WTC11 (cell line): ENCODE measurements at regions not wholly inside any gene's neighbourhood (a gene's known extent, or its start where the extent isn't known, plus 50 kb on each side); places are given as distances from the start of the nearest gene placed in this dataset.

Experiments used
- ATAC-seq: fragments of 200-7000 bp; cut with Tn5 transposase; 2 replicates; pipeline ENCODE4 v1.10.0; 2021; ENCODE audit warnings: mild to moderate bottlenecking, moderate library complexity
- CTCF ChIA-PET: fragments of 300-600 bp; sonication (Branson Sonifier 250); formaldehyde crosslinking; loops from one replicate; lab custom pipeline; 2021; ENCODE audit warnings: antibody characterized with exemption; lab: Charles Lee
- POLR2A ChIA-PET: fragments of 350-600 bp; sonication (Branson Sonifier 250); formaldehyde crosslinking; loops from one replicate; lab custom pipeline; 2021; ENCODE audit warnings: antibody characterized with exemption; lab: Charles Lee
- DNase-seq: peaks from one replicate; pipeline ENCODE4 v3.0.0; 2021; ENCODE audit warnings: low spot score
- H3K27ac Mint-ChIP-seq: 2 replicates; pipeline ENCODE4 v1.8.0; 2021; ENCODE audit warnings: mixed read lengths
- H3K27me3 Mint-ChIP-seq: 2 replicates; pipeline ENCODE4 v1.8.0; 2021; ENCODE audit warnings: low read depth, mild to moderate bottlenecking, moderate library complexity, mixed read lengths
- H3K36me3 Mint-ChIP-seq: 2 replicates; pipeline ENCODE4 v1.8.0; 2021; ENCODE audit warnings: mixed read lengths
- H3K4me1 Mint-ChIP-seq: 2 replicates; pipeline ENCODE4 v1.8.0; 2022; ENCODE audit warnings: mixed read lengths
- H3K4me3 Mint-ChIP-seq: 2 replicates; pipeline ENCODE4 v1.8.0; 2021; ENCODE audit warnings: mild to moderate bottlenecking, moderate library complexity, mixed read lengths
- H3K9me3 Mint-ChIP-seq: 2 replicates; pipeline ENCODE4 v1.8.0; 2021; ENCODE audit warnings: mixed read lengths
- CREM ChIP-seq: sonication (generic); formaldehyde crosslinking; IDR thresholded peaks from 2 replicates; pipeline ENCODE4 v1.8.1; 2022; ENCODE audit warnings: mild to moderate bottlenecking, missing genetic modification reagents, moderate library complexity
- E2F5 ChIP-seq: sonication (generic); formaldehyde crosslinking; IDR thresholded peaks from 2 replicates; pipeline ENCODE4 v1.8.1; 2022; ENCODE audit warnings: mild to moderate bottlenecking, moderate library complexity, missing genetic modification reagents
- EMX1 ChIP-seq: fragments of 250-450 bp; sonication (Bioruptor Pico); IDR thresholded peaks from 2 replicates; pipeline ENCODE4 v1.8.0; 2021; ENCODE audit warnings: mild to moderate bottlenecking
- ETV6 ChIP-seq: sonication (generic); formaldehyde crosslinking; IDR thresholded peaks from 2 replicates; pipeline ENCODE4 v1.8.1; 2022; ENCODE audit warnings: mild to moderate bottlenecking, missing genetic modification reagents
- GRHL2 ChIP-seq: fragments of 250-450 bp; sonication (Bioruptor Pico); IDR thresholded peaks from 2 replicates; pipeline ENCODE4 v1.8.0; 2022; ENCODE audit warnings: mild to moderate bottlenecking, moderate library complexity; ENCODE audit not compliant: insufficient replicate concordance, severe bottlenecking
- IRF2 ChIP-seq: sonication (generic); formaldehyde crosslinking; IDR thresholded peaks from 2 replicates; pipeline ENCODE4 v1.8.0; 2022; ENCODE audit warnings: low read depth, missing genetic modification reagents, borderline replicate concordance
- JUN ChIP-seq: sonication (generic); formaldehyde crosslinking; IDR thresholded peaks from 2 replicates; pipeline ENCODE4 v1.8.0; 2023; ENCODE audit warnings: mild to moderate bottlenecking, missing genetic modification reagents
- KAT7 ChIP-seq: sonication (generic); formaldehyde crosslinking; IDR thresholded peaks from 2 replicates; pipeline ENCODE4 v1.8.1; 2023; ENCODE audit warnings: missing genetic modification reagents, mild to moderate bottlenecking, borderline replicate concordance
- MAX ChIP-seq: sonication (generic); formaldehyde crosslinking; IDR thresholded peaks from 2 replicates; pipeline ENCODE4 v1.8.0; 2022; ENCODE audit warnings: mild to moderate bottlenecking, missing genetic modification reagents
- NFATC4 ChIP-seq: fragments of 250-450 bp; sonication (Bioruptor Pico); IDR thresholded peaks from 2 replicates; pipeline ENCODE4 v1.9.0; 2021; ENCODE audit warnings: mild to moderate bottlenecking
- NFYB ChIP-seq: sonication (generic); formaldehyde crosslinking; conservative IDR thresholded peaks from 2 replicates; pipeline ENCODE4 v1.8.0; 2022; ENCODE audit warnings: low read depth, missing genetic modification reagents
- NR1H2 ChIP-seq: sonication (generic); formaldehyde crosslinking; IDR thresholded peaks from 2 replicates; pipeline ENCODE4 v1.9.0; 2021; ENCODE audit warnings: mild to moderate bottlenecking, moderate library complexity, missing genetic modification reagents
- NR3C1 ChIP-seq: sonication (generic); formaldehyde crosslinking; conservative IDR thresholded peaks from 2 replicates; pipeline ENCODE4 v1.8.1; 2023; ENCODE audit warnings: low read depth, mild to moderate bottlenecking, missing genetic modification reagents
- PREB ChIP-seq: sonication (generic); formaldehyde crosslinking; IDR thresholded peaks from 2 replicates; pipeline ENCODE4 v1.8.1; 2022; ENCODE audit warnings: mild to moderate bottlenecking, missing genetic modification reagents, moderate library complexity, borderline replicate concordance
- RELA ChIP-seq: sonication (generic); formaldehyde crosslinking; IDR thresholded peaks from 2 replicates; pipeline ENCODE4 v1.8.1; 2022; ENCODE audit warnings: missing genetic modification reagents, mild to moderate bottlenecking, borderline replicate concordance
- RORB ChIP-seq: fragments of 250-450 bp; sonication (Bioruptor Pico); IDR thresholded peaks from 2 replicates; pipeline ENCODE4 v1.9.0; 2021; ENCODE audit warnings: mild to moderate bottlenecking
- SMAD3 ChIP-seq: sonication (generic); formaldehyde crosslinking; IDR thresholded peaks from 2 replicates; pipeline ENCODE4 v1.8.0; 2022; ENCODE audit warnings: missing genetic modification reagents, mild to moderate bottlenecking, borderline replicate concordance
- SOX15 ChIP-seq: fragments of 250-450 bp; sonication (Bioruptor Pico); IDR thresholded peaks from 2 replicates; pipeline ENCODE4 v1.9.0; 2021; ENCODE audit warnings: mild to moderate bottlenecking
- TCF7 ChIP-seq: sonication (generic); formaldehyde crosslinking; IDR thresholded peaks from 2 replicates; pipeline ENCODE4 v1.8.0; 2022; ENCODE audit warnings: mild to moderate bottlenecking, low read depth, missing genetic modification reagents, moderate library complexity
- USF2 ChIP-seq: sonication (generic); formaldehyde crosslinking; IDR thresholded peaks from 2 replicates; pipeline ENCODE4 v1.8.1; 2023; ENCODE audit warnings: mild to moderate bottlenecking, missing genetic modification reagents, moderate library complexity
- ZMAT4 ChIP-seq: fragments of 250-450 bp; sonication (Bioruptor Pico); IDR thresholded peaks from 2 replicates; pipeline ENCODE4 v1.9.0; 2021; ENCODE audit warnings: mild to moderate bottlenecking
- ZNF219 ChIP-seq: sonication (generic); formaldehyde crosslinking; IDR thresholded peaks from 2 replicates; pipeline ENCODE4 v1.8.0; 2023; ENCODE audit warnings: missing genetic modification reagents, mild to moderate bottlenecking, borderline replicate concordance
- ZNF232 ChIP-seq: sonication (generic); formaldehyde crosslinking; IDR thresholded peaks from 2 replicates; pipeline ENCODE4 v1.8.0; 2022; ENCODE audit warnings: mild to moderate bottlenecking, missing genetic modification reagents
- ZNF281 ChIP-seq: sonication (generic); formaldehyde crosslinking; IDR thresholded peaks from 2 replicates; pipeline ENCODE4 v1.8.0; 2023; ENCODE audit warnings: mild to moderate bottlenecking, missing genetic modification reagents
- ZNF396 ChIP-seq: fragments of 250-450 bp; sonication (Bioruptor Pico); IDR thresholded peaks from 2 replicates; pipeline ENCODE4 v1.8.0; 2021; ENCODE audit warnings: mild to moderate bottlenecking, moderate library complexity, borderline replicate concordance
- ZNF425 ChIP-seq: fragments of 250-450 bp; sonication (Bioruptor Pico); conservative IDR thresholded peaks from 2 replicates; pipeline ENCODE4 v1.9.0; 2021; ENCODE audit warnings: mild to moderate bottlenecking
- ZNF671 ChIP-seq: fragments of 250-450 bp; sonication (Bioruptor Pico); IDR thresholded peaks from 2 replicates; pipeline ENCODE4 v1.8.0; 2021; ENCODE audit warnings: mild to moderate bottlenecking

GRCh38 chr14:40911141-40911540 lies 695.5 kb upstream of the LRFN5 start:
- ChIA-PET CTCF (no interaction called here), POLR2A (no interaction called here)
- no peak overlapping the region for H3K4me3 Mint-ChIP-seq
- DNase-seq (no peak), ATAC-seq (no peak)
- no peaks in the 10 kb centered on the region for H3K27me3 Mint-ChIP-seq
- no peaks in the 10 kb centered on the region for H3K36me3 Mint-ChIP-seq
- H3K27ac Mint-ChIP-seq = no peak overlapping the region
- TF ChIP-seq SMAD3 (CRISPR knock-in tag) = no peak
- TF ChIP-seq ZMAT4 (CRISPR knock-in tag) = no peak
- no peak for TF ChIP-seq ZNF671 (CRISPR knock-in tag)
- no peak for TF ChIP-seq ZNF425 (CRISPR knock-in tag)
- no peak for TF ChIP-seq NFATC4
- no peak for TF ChIP-seq NFYB (CRISPR knock-in tag)
- TF ChIP-seq NR3C1 (CRISPR knock-in tag) = no peak
- no peak for TF ChIP-seq RORB (CRISPR knock-in tag)
- no peak for TF ChIP-seq MAX (CRISPR knock-in tag)
- no peak for TF ChIP-seq USF2
- TF ChIP-seq ZNF396 (CRISPR knock-in tag) = no peak
- TF ChIP-seq EMX1 (CRISPR knock-in tag) = no peak
- no peak for TF ChIP-seq TCF7
- no peaks in the 10 kb centered on the region for H3K9me3 Mint-ChIP-seq
- H3K4me1 Mint-ChIP-seq = no peaks in the 10 kb centered on the region

GRCh38 chr14:40909906-40910305 lies 696.8 kb upstream of the LRFN5 start:
- H3K4me1 Mint-ChIP-seq = no peaks in the 10 kb centered on the region

More at GRCh38 chr14:40909906-40910305, 696.8 kb upstream of the LRFN5 start:
- ChIA-PET CTCF (interaction anchor here (0.6 kb wide), 1 partner anchor 845 kb away, joined by 3 read pairs; no protein-coding TSS in a partner anchor), POLR2A (no interaction called here)
- ATAC-seq (peak; percentile 28; the same call in 1 of the 2 replicates), DNase-seq (no peak)
- H3K9me3 Mint-ChIP-seq = no peaks in the 10 kb centered on the region
- TF ChIP-seq CREM = no peak
- no peak for TF ChIP-seq IRF2 (CRISPR knock-in tag)
- TF ChIP-seq E2F5 (CRISPR knock-in tag) = no peak
- no peak for TF ChIP-seq GRHL2 (CRISPR knock-in tag)
- TF ChIP-seq PREB (CRISPR knock-in tag) = no peak
- TF ChIP-seq RELA (CRISPR knock-in tag) = no peak
- TF ChIP-seq ETV6 (CRISPR knock-in tag) = no peak
- TF ChIP-seq SOX15 (CRISPR knock-in tag) = no peak
- no peak for TF ChIP-seq KAT7 (CRISPR knock-in tag)
- no peak for TF ChIP-seq ZNF232 (CRISPR knock-in tag)
- no peak for TF ChIP-seq JUN
- no peak for TF ChIP-seq ZNF281 (CRISPR knock-in tag)
- TF ChIP-seq ZNF219 (CRISPR knock-in tag) = no peak
- no peak for TF ChIP-seq NR1H2 (CRISPR knock-in tag)
- no peak overlapping the region; the same call in 1 of the 2 replicates for H3K27ac Mint-ChIP-seq
- H3K4me3 Mint-ChIP-seq = no peak overlapping the region
- H3K27me3 Mint-ChIP-seq = no peaks in the 10 kb centered on the region
- H3K36me3 Mint-ChIP-seq = no peaks in the 10 kb centered on the region
